Activated gamma-delta T cell (primary cell): ENCODE measurements at regions not wholly inside any gene's neighbourhood (a gene's known extent, or its start where the extent isn't known, plus 50 kb on each side); places are given as distances from the start of the nearest gene placed in this dataset.

Source experiments
- DNase-seq: peaks from one replicate; lab custom pipeline; 2025; lab: John Stamatoyannopoulos, UW

DNA sequence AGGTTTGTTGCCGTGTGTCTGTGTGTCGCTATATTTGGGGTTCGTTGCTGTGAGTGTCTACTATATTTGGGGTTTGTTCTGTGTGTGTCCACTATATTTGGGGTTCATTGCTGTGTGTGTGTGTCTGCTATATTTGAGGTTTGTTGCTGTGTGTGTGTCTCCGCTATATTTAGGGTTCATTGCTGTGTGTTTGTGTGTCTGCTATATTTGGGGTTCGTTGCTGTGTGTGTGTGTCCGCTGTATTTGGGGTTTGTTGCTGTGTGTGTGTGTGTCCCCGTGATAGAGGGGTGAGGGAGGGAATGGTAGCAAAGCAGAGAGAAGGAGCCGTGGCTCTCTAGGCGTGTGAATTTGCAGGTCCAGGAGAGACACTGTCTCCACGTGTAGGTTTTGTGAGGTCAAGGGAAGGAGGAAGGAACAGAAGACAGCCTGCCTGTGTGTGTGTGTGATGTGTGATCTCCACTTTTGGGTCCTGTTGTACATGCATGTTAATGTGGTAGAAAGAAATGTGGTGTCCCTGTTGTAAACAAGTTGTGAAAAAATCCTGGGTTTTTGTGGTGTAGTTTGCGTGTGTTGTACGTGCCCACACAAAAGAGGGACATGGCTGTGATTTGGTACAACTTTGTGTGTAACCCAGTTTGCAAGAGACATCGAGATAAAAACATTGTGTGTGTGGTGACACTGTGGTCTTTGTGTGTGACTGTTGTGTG, 56.3 kb upstream of the ECE1 start:
- no peak for DNase-seq

GRCh38 chr1:21344750-21345443, 54.6 kb upstream of the ECE1 start:
- DNase-seq = no peak

DNA sequence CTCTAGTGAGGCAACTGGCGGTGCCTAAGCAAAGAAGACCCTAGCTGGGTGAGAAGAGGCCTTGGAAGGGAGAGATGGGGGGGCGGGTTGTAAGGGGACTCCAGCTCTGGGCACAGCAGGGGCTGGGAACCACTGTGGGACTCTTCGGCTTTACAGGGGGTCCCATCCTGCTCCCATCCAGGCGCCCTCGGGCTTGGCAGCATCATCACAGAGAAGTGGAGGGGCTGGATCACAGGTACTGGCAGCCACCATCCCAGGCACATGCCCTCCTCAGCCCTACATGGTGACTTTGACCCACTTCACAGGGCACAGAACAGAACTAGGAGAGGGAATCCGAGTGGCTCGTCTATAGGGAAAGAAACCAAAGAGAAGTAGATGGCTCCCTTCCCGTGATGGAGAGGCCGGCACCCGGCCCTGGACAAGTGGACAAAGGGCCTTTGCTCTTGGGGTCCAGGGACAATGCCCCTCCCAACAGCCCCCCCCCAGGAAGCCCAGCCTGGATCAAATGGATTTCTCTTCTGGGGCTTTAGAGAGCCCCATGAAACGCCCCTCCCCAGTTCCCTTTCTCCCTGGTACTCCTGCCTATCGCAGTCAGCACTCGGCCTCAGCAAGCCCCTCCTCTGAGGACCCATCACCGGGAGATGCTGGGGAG, 54.0 kb upstream of the ECE1 start:
- DNase-seq = no peak

- no peak for DNase-seq
Measured at GRCh38 chr1:21342961-21343838, 52.9 kb upstream of the ECE1 start.

DNA sequence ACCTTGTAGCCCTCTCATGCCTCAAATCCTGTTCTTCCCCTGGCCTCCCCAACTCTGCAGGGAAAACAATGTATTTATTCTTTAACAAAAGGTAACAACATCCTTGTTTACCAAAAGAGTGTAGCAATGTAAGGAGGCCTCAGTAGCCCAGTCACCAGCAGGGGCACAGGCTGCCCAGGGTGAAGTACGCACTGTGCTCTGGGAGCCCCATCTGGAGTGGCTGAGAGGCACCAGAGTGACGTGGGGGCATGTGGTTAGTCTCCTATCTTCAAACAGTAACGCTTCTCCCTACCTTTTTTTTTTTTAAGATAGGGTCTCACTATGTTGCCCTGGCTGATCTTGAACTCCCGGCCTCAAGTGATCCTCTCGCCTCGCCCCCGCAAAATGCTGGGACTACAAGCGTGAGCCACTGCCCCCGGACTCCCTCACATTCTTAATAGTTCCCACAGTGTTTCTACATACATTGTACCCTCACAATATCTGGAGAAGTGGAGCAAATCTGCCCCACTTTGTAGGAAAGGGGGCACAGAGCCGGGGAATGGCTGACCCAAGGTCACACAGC, 51.3 kb upstream of the ECE1 start:
- no peak for DNase-seq

DNA sequence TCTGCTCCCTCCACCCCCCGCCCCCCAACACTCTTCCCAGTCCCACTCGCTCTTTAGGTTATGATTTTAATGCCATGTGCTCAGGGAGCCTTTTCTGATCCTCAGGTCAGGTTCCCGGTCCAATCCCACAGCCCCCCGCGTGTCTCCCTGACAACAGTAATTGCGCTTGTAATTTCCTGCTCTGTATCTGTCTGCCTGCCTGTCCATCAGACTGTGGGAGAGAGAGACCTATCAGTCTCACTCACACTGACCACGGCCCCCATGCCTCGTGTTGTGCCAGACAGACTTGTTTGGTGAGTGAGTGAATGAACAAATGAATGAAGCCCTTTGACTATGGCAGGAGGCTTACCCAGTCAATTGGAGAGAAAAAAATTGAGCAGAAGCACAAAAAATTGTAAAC, 50.8 kb upstream of the ECE1 start:
- DNase-seq = no peak

- no peak for DNase-seq
Measured at GRCh38 chr1:21340230-21340945, 50.1 kb upstream of the ECE1 start.
